UCSD-AML1 (cell line): ENCODE measurements at regions not wholly inside any gene's neighbourhood (a gene's known extent, or its start where the extent isn't known, plus 50 kb on each side); places are given as distances from the start of the nearest gene placed in this dataset.

Experiments used
- DNase-seq: peaks from one replicate; lab custom pipeline; 2025; ENCODE audit not compliant: unreplicated experiment; lab: John Stamatoyannopoulos, UW

- no peak for DNase-seq
Observed at GRCh38 chr18:39403121-39403520, 1837.5 kb upstream of the CELF4 start.

GRCh38 chr18:39399662-39400061 lies 1834.1 kb upstream of the CELF4 start:
- DNase-seq = no peak

- DNase-seq = no peak
Observed at GRCh38 chr18:39396168-39396567, 1830.6 kb upstream of the CELF4 start.

- DNase-seq = no peak
Observed at GRCh38 chr18:39389800-39390379, 1824.3 kb upstream of the CELF4 start.

GRCh38 chr18:39380866-39381265 lies 1815.3 kb upstream of the CELF4 start:
- DNase-seq = no peak

- no peak for DNase-seq
Observed at GRCh38 chr18:39380186-39380725, 1814.7 kb upstream of the CELF4 start.

- DNase-seq = no peak
Observed at GRCh38 chr18:39375066-39375465, 1809.5 kb upstream of the CELF4 start.

GRCh38 chr18:39371996-39372395 lies 1806.4 kb upstream of the CELF4 start:
- no peak for DNase-seq

GRCh38 chr18:39366656-39367055 lies 1801.1 kb upstream of the CELF4 start:
- DNase-seq = no peak

GRCh38 chr18:39365836-39366485 lies 1800.4 kb upstream of the CELF4 start:
- peak; percentile 16 for DNase-seq

- no peak for DNase-seq
Observed at GRCh38 chr18:39360072-39360471, 1794.5 kb upstream of the CELF4 start.

GRCh38 chr18:39359636-39360035 lies 1794.0 kb upstream of the CELF4 start:
- no peak for DNase-seq

- no peak for DNase-seq
Observed at GRCh38 chr18:39350945-39351344, 1785.3 kb upstream of the CELF4 start.

- DNase-seq = no peak
Observed at GRCh38 chr18:39349801-39350200, 1784.2 kb upstream of the CELF4 start.

GRCh38 chr18:39348757-39349156 lies 1783.2 kb upstream of the CELF4 start:
- DNase-seq = no peak

- no peak for DNase-seq
Observed at GRCh38 chr18:39347701-39348100, 1782.1 kb upstream of the CELF4 start.

GRCh38 chr18:39346916-39347315 lies 1781.3 kb upstream of the CELF4 start:
- DNase-seq = no peak

GRCh38 chr18:39345321-39345720 lies 1779.7 kb upstream of the CELF4 start:
- no peak for DNase-seq

- no peak for DNase-seq
Observed at GRCh38 chr18:39344487-39344886, 1778.9 kb upstream of the CELF4 start.

GRCh38 chr18:39341129-39341528 lies 1775.5 kb upstream of the CELF4 start:
- no peak for DNase-seq

GRCh38 chr18:39340418-39340817 lies 1774.8 kb upstream of the CELF4 start:
- DNase-seq = no peak

GRCh38 chr18:39329496-39330275 lies 1764.1 kb upstream of the CELF4 start:
- DNase-seq = no peak
